ENCODE measurements at regions not wholly inside any gene's neighbourhood (a gene's known extent, or its start where the extent isn't known, plus 50 kb on each side); places are given as distances from the start of the nearest gene placed in this dataset.

GRCh38 chr17:68718465-68718864 lies 117.3 kb upstream of the FAM20A start:
- H3K4me3 ChIP-seq (ENCODE audit: insufficient read depth, low read depth, low read length): no peak overlapping the region
- H3K4me1 ChIP-seq (ENCODE audit: control insufficient read depth, insufficient read depth, low read length): no peaks in the 10 kb centered on the region
- H3K27me3 ChIP-seq (ENCODE audit: control insufficient read depth, insufficient read depth, low read length, poor library complexity, severe bottlenecking): no peaks in the 10 kb centered on the region
- no peak overlapping the region for H3K27ac ChIP-seq (ENCODE audit: insufficient read depth, low read depth, low read length, poor library complexity, severe bottlenecking)
- H3K36me3 ChIP-seq (ENCODE audit: control insufficient read depth, insufficient read depth, low read length): no peaks in the 10 kb centered on the region
- no peaks in the 10 kb centered on the region for H3K9me3 ChIP-seq (ENCODE audit: control insufficient read depth, low read length)

GRCh38 chr17:68714676-68715075 lies 113.5 kb upstream of the FAM20A start:
- H3K4me1 ChIP-seq (ENCODE audit: control insufficient read depth, insufficient read depth, low read length): no peaks in the 10 kb centered on the region
- 96 to 100% methylated on average over 1 to 2 of the region's 2 CpGs for WGBS, 2 experiments
- H3K27me3 ChIP-seq (ENCODE audit: control insufficient read depth, insufficient read depth, low read length, poor library complexity, severe bottlenecking): no peaks in the 10 kb centered on the region
- H3K36me3 ChIP-seq (ENCODE audit: control insufficient read depth, insufficient read depth, low read length): no peaks in the 10 kb centered on the region
- no peak overlapping the region for H3K4me3 ChIP-seq (ENCODE audit: insufficient read depth, low read depth, low read length)
- no peak overlapping the region for H3K27ac ChIP-seq (ENCODE audit: insufficient read depth, low read depth, low read length, poor library complexity, severe bottlenecking)
- no peaks in the 10 kb centered on the region for H3K9me3 ChIP-seq (ENCODE audit: control insufficient read depth, low read length)

- Histone ChIP-seq H3K9me3 (ENCODE audit: control insufficient read depth, low read length) (no peaks in the 10 kb centered on the region), H3K27me3 (ENCODE audit: control insufficient read depth, insufficient read depth, low read length, poor library complexity, severe bottlenecking) (no peaks in the 10 kb centered on the region), H3K36me3 (ENCODE audit: control insufficient read depth, insufficient read depth, low read length) (no peaks in the 10 kb centered on the region), H3K27ac (ENCODE audit: insufficient read depth, low read depth, low read length, poor library complexity, severe bottlenecking) (no peak overlapping the region), H3K4me3 (ENCODE audit: insufficient read depth, low read depth, low read length) (no peak overlapping the region), H3K4me1 (ENCODE audit: control insufficient read depth, insufficient read depth, low read length) (no peaks in the 10 kb centered on the region)
- 90 to 92% methylated on average over 4 of the region's 4 CpGs for WGBS, 2 experiments
Measured at GRCh38 chr17:68711858-68712257, 110.7 kb upstream of the FAM20A start.

GRCh38 chr17:68710976-68711375 lies 109.8 kb upstream of the FAM20A start:
- Histone ChIP-seq H3K9me3 (ENCODE audit: control insufficient read depth, low read length) (no peaks in the 10 kb centered on the region), H3K4me3 (ENCODE audit: insufficient read depth, low read depth, low read length) (no peak overlapping the region)
- WGBS, 2 experiments: 91 to 96% methylated on average over 1 of the region's 1 CpG

GRCh38 chr17:68710035-68710780 lies 109.0 kb upstream of the FAM20A start:
- no peak overlapping the region for H3K27ac ChIP-seq (ENCODE audit: insufficient read depth, low read depth, low read length, poor library complexity, severe bottlenecking)
- H3K27me3 ChIP-seq (ENCODE audit: control insufficient read depth, insufficient read depth, low read length, poor library complexity, severe bottlenecking): no peaks in the 10 kb centered on the region
- H3K9me3 ChIP-seq (ENCODE audit: control insufficient read depth, low read length): no peaks in the 10 kb centered on the region
- no peaks in the 10 kb centered on the region for H3K4me1 ChIP-seq (ENCODE audit: control insufficient read depth, insufficient read depth, low read length)
- 89 to 92% methylated on average over 11 of the region's 11 CpGs for WGBS, 2 experiments
- H3K36me3 ChIP-seq (ENCODE audit: control insufficient read depth, insufficient read depth, low read length): no peaks in the 10 kb centered on the region
- H3K4me3 ChIP-seq (ENCODE audit: insufficient read depth, low read depth, low read length): no peak overlapping the region

More at GRCh38 chr17:68710976-68711375, 109.8 kb upstream of the FAM20A start:
- no peaks in the 10 kb centered on the region for H3K27me3 ChIP-seq (ENCODE audit: control insufficient read depth, insufficient read depth, low read length, poor library complexity, severe bottlenecking)
- H3K36me3 ChIP-seq (ENCODE audit: control insufficient read depth, insufficient read depth, low read length): no peaks in the 10 kb centered on the region
- no peaks in the 10 kb centered on the region for H3K4me1 ChIP-seq (ENCODE audit: control insufficient read depth, insufficient read depth, low read length)
- no peak overlapping the region for H3K27ac ChIP-seq (ENCODE audit: insufficient read depth, low read depth, low read length, poor library complexity, severe bottlenecking)

GRCh38 chr17:68709461-68709860 lies 108.3 kb upstream of the FAM20A start:
- Histone ChIP-seq H3K27me3 (ENCODE audit: control insufficient read depth, insufficient read depth, low read length, poor library complexity, severe bottlenecking) (no peaks in the 10 kb centered on the region), H3K4me1 (ENCODE audit: control insufficient read depth, insufficient read depth, low read length) (no peaks in the 10 kb centered on the region), H3K9me3 (ENCODE audit: control insufficient read depth, low read length) (no peaks in the 10 kb centered on the region), H3K4me3 (ENCODE audit: insufficient read depth, low read depth, low read length) (no peak overlapping the region), H3K36me3 (ENCODE audit: control insufficient read depth, insufficient read depth, low read length) (no peaks in the 10 kb centered on the region), H3K27ac (ENCODE audit: insufficient read depth, low read depth, low read length, poor library complexity, severe bottlenecking) (no peak overlapping the region)
- whole genome bisulfite sequencing, 2 experiments: 92 to 96% methylated on average over 6 of the region's 6 CpGs

- Histone ChIP-seq H3K4me1 (ENCODE audit: control insufficient read depth, insufficient read depth, low read length) (no peaks in the 10 kb centered on the region), H3K36me3 (ENCODE audit: control insufficient read depth, insufficient read depth, low read length) (no peaks in the 10 kb centered on the region), H3K4me3 (ENCODE audit: insufficient read depth, low read depth, low read length) (no peak overlapping the region), H3K27me3 (ENCODE audit: control insufficient read depth, insufficient read depth, low read length, poor library complexity, severe bottlenecking) (no peaks in the 10 kb centered on the region), H3K27ac (ENCODE audit: insufficient read depth, low read depth, low read length, poor library complexity, severe bottlenecking) (no peak overlapping the region), H3K9me3 (ENCODE audit: control insufficient read depth, low read length) (no peaks in the 10 kb centered on the region)
- WGBS, 2 experiments: 87 to 91% methylated on average over 4 of the region's 4 CpGs
Measured at GRCh38 chr17:68707031-68707430, 105.9 kb upstream of the FAM20A start.

GRCh38 chr17:68706356-68706920 lies 105.3 kb upstream of the FAM20A start:
- Histone ChIP-seq H3K27me3 (ENCODE audit: control insufficient read depth, insufficient read depth, low read length, poor library complexity, severe bottlenecking) (no peaks in the 10 kb centered on the region), H3K4me3 (ENCODE audit: insufficient read depth, low read depth, low read length) (no peak overlapping the region), H3K36me3 (ENCODE audit: control insufficient read depth, insufficient read depth, low read length) (no peaks in the 10 kb centered on the region), H3K4me1 (ENCODE audit: control insufficient read depth, insufficient read depth, low read length) (no peaks in the 10 kb centered on the region), H3K9me3 (ENCODE audit: control insufficient read depth, low read length) (no peaks in the 10 kb centered on the region), H3K27ac (ENCODE audit: insufficient read depth, low read depth, low read length, poor library complexity, severe bottlenecking) (no peak overlapping the region)
- 73% methylated on average over 4 to 5 of the region's 5 CpGs for WGBS, 2 experiments

GRCh38 chr17:68705714-68706076 lies 104.5 kb upstream of the FAM20A start:
- Histone ChIP-seq H3K36me3 (ENCODE audit: control insufficient read depth, insufficient read depth, low read length) (no peaks in the 10 kb centered on the region), H3K27ac (ENCODE audit: insufficient read depth, low read depth, low read length, poor library complexity, severe bottlenecking) (no peak overlapping the region), H3K4me3 (ENCODE audit: insufficient read depth, low read depth, low read length) (no peak overlapping the region), H3K27me3 (ENCODE audit: control insufficient read depth, insufficient read depth, low read length, poor library complexity, severe bottlenecking) (no peaks in the 10 kb centered on the region), H3K9me3 (ENCODE audit: control insufficient read depth, low read length) (no peaks in the 10 kb centered on the region), H3K4me1 (ENCODE audit: control insufficient read depth, insufficient read depth, low read length) (no peaks in the 10 kb centered on the region)
- WGBS, 2 experiments: 86 to 94% methylated on average over 3 of the region's 3 CpGs

- H3K36me3 ChIP-seq (ENCODE audit: control insufficient read depth, insufficient read depth, low read length): no peaks in the 10 kb centered on the region
- H3K27ac ChIP-seq (ENCODE audit: insufficient read depth, low read depth, low read length, poor library complexity, severe bottlenecking): no peak overlapping the region
- no peak overlapping the region for H3K4me3 ChIP-seq (ENCODE audit: insufficient read depth, low read depth, low read length)
- no peaks in the 10 kb centered on the region for H3K9me3 ChIP-seq (ENCODE audit: control insufficient read depth, low read length)
- WGBS, 2 experiments: 95% methylated on average over 11 of the region's 11 CpGs
- no peaks in the 10 kb centered on the region for H3K4me1 ChIP-seq (ENCODE audit: control insufficient read depth, insufficient read depth, low read length)
- no peaks in the 10 kb centered on the region for H3K27me3 ChIP-seq (ENCODE audit: control insufficient read depth, insufficient read depth, low read length, poor library complexity, severe bottlenecking)
Measured at GRCh38 chr17:68704871-68705713, 103.9 kb upstream of the FAM20A start.
